ENCODE measurements at regions not wholly inside any gene's neighbourhood (a gene's known extent, or its start where the extent isn't known, plus 50 kb on each side); places are given as distances from the start of the nearest gene placed in this dataset.

GRCh38 chr13:55977436-55977835 is 1163.3 kb upstream of the PRR20A start:
- TF ChIP-seq POLR2A (IDR thresholded peaks at IDR 0.05) (no peak), CTCF (IDR thresholded peaks at IDR 0.05) (no peak)
